ENCODE measurements at regions not wholly inside any gene's neighbourhood (a gene's known extent, or its start where the extent isn't known, plus 50 kb on each side); places are given as distances from the start of the nearest gene placed in this dataset.
A peak's percentile ranks its signal among the peaks of the same experiment; 100 is the strongest.
"Not testable (repeated sequence)": the region's sequence is repeated elsewhere in the genome, so short reads cannot be mapped to it uniquely, and the experiment has no call there.

DNA sequence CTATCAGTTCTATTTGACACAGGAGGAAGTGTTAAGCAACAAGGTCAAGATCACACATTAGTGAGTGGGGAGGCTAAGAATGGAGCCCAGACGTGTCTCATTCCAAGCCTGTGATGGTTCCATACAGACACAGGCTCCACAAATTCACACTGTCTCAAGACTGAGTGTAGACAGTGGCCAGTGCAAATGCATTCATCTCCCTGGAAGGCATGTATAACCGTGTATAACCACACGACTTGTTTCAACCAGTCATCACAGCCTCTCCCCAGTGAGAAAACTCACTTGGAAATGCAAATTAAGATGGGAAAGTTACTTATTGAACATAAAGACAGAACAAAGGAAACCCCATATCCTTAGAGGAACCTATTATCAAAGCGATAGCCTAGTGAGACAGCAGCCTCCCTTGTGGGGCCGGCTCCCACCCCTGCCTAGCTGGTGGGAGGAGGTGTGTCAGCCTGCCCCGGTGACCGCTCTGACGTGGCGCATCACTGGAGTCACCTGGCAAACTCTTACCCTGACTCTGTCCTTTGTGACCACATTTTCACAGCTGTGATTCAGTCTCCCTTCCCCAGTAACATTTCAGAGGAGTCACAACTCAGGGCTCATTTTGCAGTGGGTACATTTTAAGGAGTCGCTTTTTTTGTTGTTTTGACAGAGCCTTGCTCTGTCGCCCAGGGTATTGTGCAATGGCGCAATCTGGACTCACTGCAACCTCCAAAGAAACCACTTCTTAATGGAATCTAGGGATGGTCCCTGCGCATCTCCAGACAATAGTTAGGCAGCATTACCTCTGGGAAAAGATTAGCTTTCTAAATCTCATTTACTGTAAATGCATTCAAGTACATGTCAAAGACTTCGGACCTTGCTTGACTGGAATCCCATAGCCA is 126.6 kb upstream of the PARD3 start:
- no peak for DNase-seq (ENCODE audit: low spot score in 2 of 2)
- WGBS, 2 donors: 60 to 71% methylated on average over 14 of the region's 14 CpGs
- TF ChIP-seq POLR2A (IDR thresholded peaks at IDR 0.05): no peak
- TF ChIP-seq, protein P1, sequence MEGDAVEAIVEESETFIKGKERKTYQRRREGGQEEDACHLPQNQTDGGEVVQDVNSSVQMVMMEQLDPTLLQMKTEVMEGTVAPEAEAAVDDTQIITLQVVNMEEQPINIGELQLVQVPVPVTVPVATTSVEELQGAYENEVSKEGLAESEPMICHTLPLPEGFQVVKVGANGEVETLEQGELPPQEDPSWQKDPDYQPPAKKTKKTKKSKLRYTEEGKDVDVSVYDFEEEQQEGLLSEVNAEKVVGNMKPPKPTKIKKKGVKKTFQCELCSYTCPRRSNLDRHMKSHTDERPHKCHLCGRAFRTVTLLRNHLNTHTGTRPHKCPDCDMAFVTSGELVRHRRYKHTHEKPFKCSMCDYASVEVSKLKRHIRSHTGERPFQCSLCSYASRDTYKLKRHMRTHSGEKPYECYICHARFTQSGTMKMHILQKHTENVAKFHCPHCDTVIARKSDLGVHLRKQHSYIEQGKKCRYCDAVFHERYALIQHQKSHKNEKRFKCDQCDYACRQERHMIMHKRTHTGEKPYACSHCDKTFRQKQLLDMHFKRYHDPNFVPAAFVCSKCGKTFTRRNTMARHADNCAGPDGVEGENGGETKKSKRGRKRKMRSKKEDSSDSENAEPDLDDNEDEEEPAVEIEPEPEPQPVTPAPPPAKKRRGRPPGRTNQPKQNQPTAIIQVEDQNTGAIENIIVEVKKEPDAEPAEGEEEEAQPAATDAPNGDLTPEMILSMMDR (IDR thresholded peaks at IDR 0.05): no peak
- H3K4me3 ChIP-seq (ENCODE audit: low read depth, poor library complexity, severe bottlenecking): no peak overlapping the region
- intact Hi-C loops (cut with DNase I; ENCODE audit: low total_unique reads): no loop called here

DNA sequence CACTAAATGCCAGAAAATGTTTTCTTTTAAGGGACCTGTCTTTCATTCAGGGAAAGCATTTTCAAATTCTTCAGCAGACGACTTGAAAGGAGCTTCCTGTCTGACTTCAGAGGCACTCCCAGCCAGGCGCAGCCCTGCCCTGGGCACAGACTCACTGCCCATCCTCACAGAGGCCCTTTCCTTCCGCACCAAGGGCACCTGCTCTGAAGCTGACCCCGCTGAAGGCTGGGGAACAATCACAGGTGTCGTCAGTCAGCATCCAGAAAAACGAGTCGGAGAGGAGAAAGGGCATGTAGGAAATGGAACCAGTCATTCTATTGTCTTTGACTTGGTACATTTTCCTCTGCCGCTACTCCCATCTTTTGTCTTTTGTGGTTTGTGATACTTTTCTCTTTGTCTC is 125.3 kb upstream of the PARD3 start:
- intact Hi-C loops (cut with DNase I; ENCODE audit: low total_unique reads): no loop called here
- no peak for DNase-seq (ENCODE audit: low spot score in 2 of 2)
- TF ChIP-seq, protein P1 (IDR thresholded peaks at IDR 0.05): no peak
- TF ChIP-seq POLR2A (IDR thresholded peaks at IDR 0.05): no peak
- 54 to 69% methylated on average over 8 of the region's 8 CpGs for WGBS, 2 donors
- H3K4me3 ChIP-seq (ENCODE audit: low read depth, poor library complexity, severe bottlenecking): no peak overlapping the region

DNA sequence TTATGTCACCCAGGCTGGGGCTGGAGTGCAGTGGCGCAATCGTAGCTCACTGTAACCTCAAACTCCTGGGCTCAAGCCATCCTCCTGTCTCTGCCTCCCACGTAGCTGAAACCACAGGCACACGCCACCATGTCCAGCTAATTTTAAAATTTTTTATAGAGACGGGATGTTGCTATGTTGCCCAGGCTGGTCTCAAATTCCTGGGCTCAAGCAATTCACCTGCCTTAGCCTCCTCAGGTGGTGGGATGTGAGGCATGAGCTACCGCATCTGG is 123.2 kb upstream of the PARD3 start:
- TF ChIP-seq POLR2A (IDR thresholded peaks at IDR 0.05): no peak
- TF ChIP-seq, protein P1 (IDR thresholded peaks at IDR 0.05): no peak
- H3K4me3 ChIP-seq (ENCODE audit: low read depth, poor library complexity, severe bottlenecking): no peak overlapping the region
- 79 to 82% methylated on average over 6 of the region's 6 CpGs for WGBS, 2 donors
- intact Hi-C loops (cut with DNase I; ENCODE audit: low total_unique reads): no loop called here
- DNase-seq (ENCODE audit: low spot score in 2 of 2): no peak

DNA sequence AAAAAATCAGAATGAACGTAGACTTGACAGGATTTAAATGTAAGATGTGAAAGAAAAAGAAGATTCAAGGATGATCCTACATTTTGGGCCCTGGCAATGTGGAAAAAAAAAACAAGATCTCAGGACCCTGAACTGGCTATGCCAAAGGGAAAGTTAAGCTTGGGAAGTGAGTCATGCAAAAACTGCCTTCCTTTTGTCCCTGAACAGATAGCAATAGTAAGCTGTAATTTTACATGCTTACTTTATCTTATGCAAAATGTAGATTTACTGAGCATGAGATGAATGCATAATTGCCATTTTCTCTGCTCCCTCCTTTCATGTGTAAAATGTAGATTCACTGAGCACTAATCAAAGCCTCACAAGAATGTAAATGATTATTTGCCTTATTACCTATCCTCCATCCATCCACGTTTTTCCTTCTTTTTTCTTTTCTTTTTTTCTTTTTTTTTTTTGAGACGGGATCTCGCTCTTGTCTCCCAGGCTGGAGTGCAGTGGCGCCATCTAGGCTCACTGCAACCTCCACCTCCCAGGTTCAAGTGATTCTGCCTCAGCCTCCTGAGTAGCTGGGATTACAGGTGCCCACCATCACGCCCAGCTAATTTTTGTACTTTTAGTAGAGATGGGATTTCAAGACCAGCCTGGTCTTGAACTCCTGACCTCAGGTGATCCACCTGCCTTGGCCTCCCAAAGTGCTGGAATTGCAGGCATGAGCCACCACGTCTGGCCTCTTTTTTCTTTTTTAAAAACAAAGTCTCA is 122.7 kb upstream of the PARD3 start:
- DNase-seq (ENCODE audit: low spot score in 2 of 2); intact Hi-C loops (cut with DNase I; ENCODE audit: low total_unique reads); H3K4me3 ChIP-seq (ENCODE audit: low read depth, poor library complexity, severe bottlenecking): not testable (repeated sequence)
- WGBS, 2 donors: 49 to 61% methylated on average over 7 of the region's 7 CpGs

DNA sequence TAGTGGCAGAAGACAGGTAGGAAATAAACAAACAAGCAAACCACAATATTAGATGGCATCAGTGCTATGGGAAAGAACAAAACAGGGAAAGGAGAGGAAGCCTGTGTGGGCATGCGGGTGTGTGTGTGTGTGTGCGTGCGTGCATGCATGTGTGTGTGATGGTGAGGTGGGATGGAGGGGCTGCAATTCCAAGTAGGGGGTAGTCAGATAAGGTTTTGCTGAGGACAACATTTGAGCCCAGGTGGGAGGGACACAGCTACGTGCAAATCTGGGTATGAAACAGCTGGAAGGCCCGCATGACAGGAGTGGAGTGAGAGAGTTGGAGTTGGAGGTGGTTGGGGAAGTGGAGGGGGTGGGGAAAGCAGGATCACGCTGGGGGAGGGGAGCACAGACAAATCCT is 121.0 kb upstream of the PARD3 start:
- H3K4me3 ChIP-seq (ENCODE audit: low read depth, poor library complexity, severe bottlenecking): no peak overlapping the region
- DNase-seq (ENCODE audit: low spot score in 2 of 2): no peak
- TF ChIP-seq POLR2A (IDR thresholded peaks at IDR 0.05): no peak
- TF ChIP-seq, protein P1 (IDR thresholded peaks at IDR 0.05): no peak
- intact Hi-C loops (cut with DNase I; ENCODE audit: low total_unique reads): no loop called here
- WGBS, 2 donors: 85% methylated on average over 6 of the region's 6 CpGs

DNA sequence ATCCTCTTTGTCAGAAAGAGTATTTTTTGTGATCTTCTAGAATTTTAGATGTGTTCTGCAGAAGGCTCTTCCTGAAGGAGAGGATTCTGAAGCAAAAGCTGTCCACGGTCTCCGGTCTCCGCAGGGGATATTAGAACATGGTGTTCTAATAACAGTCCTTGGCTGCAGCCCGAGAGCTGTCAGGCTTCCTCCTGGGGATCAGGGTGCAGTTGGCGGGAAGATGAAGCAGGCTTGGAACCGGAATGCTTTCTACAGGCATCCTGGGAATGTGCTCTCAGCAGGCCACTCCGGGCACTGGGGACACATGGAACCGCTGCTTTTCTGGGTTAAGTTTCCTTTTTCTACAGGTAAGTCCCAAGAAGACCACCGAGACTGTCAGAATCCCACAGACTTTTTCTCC is 118.6 kb upstream of the PARD3 start:
- intact Hi-C loops (cut with DNase I; ENCODE audit: low total_unique reads): no loop called here
- H3K4me3 ChIP-seq (ENCODE audit: low read depth, poor library complexity, severe bottlenecking): no peak overlapping the region
- no peak for TF ChIP-seq POLR2A (IDR thresholded peaks at IDR 0.05)
- TF ChIP-seq, protein P1 (IDR thresholded peaks at IDR 0.05): no peak
- WGBS, 2 donors: 36 to 51% methylated on average over 9 of the region's 9 CpGs
- peak in 1 of 2 donors; percentile 49 for DNase-seq (ENCODE audit: low spot score in 2 of 2)
